ENCODE measurements at regions not wholly inside any gene's neighbourhood (a gene's known extent, or its start where the extent isn't known, plus 50 kb on each side); places are given as distances from the start of the nearest gene placed in this dataset.

- Histone ChIP-seq H3K9ac (ENCODE audit: low read length) (no peak overlapping the region), H3K27me3 (ENCODE audit: insufficient read depth, low read length) (no peaks in the 10 kb centered on the region), H3K9me3 (ENCODE audit: low read length) (no peaks in the 10 kb centered on the region), H2AFZ (ENCODE audit: low read length) (no peak overlapping the region), H3K79me2 (ENCODE audit: insufficient read depth, low read length) (no peaks in the 10 kb centered on the region), H4K20me1 (ENCODE audit: insufficient read depth, low read length) (no peaks in the 10 kb centered on the region), H3K4me3 (ENCODE audit: low read depth, low read length, poor library complexity, severe bottlenecking) (no peak overlapping the region), H3F3A (ENCODE audit: insufficient read depth, low read length) (no peaks in the 10 kb centered on the region), H3K4me1 (ENCODE audit: insufficient read depth, low read length, severe bottlenecking) (no peaks in the 10 kb centered on the region), H3K9me2 (ENCODE audit: low read depth, low read length) (no peaks in the 10 kb centered on the region), H3K4me2 (ENCODE audit: low read length) (no peak overlapping the region), H3K27ac (ENCODE audit: low read depth, low read length, poor library complexity, severe bottlenecking) (no peak overlapping the region), H3K36me3 (ENCODE audit: insufficient read depth, low read length) (no peaks in the 10 kb centered on the region)
- TF ChIP-seq CTCF (IDR thresholded peaks at IDR 0.05; ENCODE audit: low read length), result no peak
- no peak for TF ChIP-seq EZH2 (IDR thresholded peaks at IDR 0.05; ENCODE audit: borderline replicate concordance, low read length)
Observed at GRCh38 chr12:28974883-28975282, 174.2 kb upstream of the FAR2 start.

DNA sequence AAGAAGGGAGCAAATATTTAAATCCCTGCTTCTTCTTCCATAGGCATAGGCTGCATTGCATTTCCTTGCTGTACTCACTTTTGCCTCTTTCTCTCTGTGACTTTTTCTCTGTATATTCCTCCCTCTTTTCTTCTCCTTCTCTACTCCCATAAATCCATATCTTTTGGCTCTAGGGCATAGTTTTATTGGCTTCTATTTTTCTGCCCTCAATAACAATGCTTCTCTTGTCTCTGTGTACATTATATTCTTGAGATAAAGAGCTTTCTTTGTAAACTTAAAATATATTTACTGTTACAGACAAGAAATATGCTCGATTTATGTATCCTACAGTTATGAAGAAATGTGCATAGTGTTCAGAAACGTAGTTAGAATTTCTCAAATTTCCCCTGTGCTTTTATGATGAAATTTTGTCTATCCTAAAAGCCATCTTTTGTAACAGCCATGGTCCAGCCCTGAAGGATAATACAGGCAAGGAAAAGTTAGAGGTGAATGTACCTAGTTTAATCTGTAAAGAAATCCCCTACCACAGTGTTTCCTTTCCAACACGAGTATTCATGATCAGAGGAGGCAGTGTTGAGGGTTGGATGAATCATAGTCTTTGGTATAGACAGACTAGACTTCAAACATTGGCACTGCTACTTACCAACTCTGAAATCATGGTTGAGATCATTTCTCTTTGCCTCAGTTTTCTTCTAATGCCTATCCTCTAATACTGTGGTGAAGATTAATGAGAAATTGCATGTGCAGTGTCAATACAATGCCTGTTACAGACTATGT, 173.3 kb upstream of the FAR2 start:
- no peaks in the 10 kb centered on the region for H4K20me1 ChIP-seq (ENCODE audit: insufficient read depth, low read length)
- TF ChIP-seq EZH2 (IDR thresholded peaks at IDR 0.05; ENCODE audit: borderline replicate concordance, low read length) (no peak), CTCF (IDR thresholded peaks at IDR 0.05; ENCODE audit: low read length) (no peak)
- no peak overlapping the region for H3K27ac ChIP-seq (ENCODE audit: low read depth, low read length, poor library complexity, severe bottlenecking)

GRCh38 chr12:28980436-28980835, 168.6 kb upstream of the FAR2 start:
- Histone ChIP-seq H3K27ac (ENCODE audit: low read depth, low read length, poor library complexity, severe bottlenecking) (no peak overlapping the region), H4K20me1 (ENCODE audit: insufficient read depth, low read length) (no peaks in the 10 kb centered on the region), H3K4me3 (ENCODE audit: low read depth, low read length, poor library complexity, severe bottlenecking) (no peak overlapping the region), H3K79me2 (ENCODE audit: insufficient read depth, low read length) (no peaks in the 10 kb centered on the region), H3K9me3 (ENCODE audit: low read length) (no peaks in the 10 kb centered on the region), H3K36me3 (ENCODE audit: insufficient read depth, low read length) (no peaks in the 10 kb centered on the region), H3K9ac (ENCODE audit: low read length) (no peak overlapping the region), H3K27me3 (ENCODE audit: insufficient read depth, low read length) (no peaks in the 10 kb centered on the region), H3K9me2 (ENCODE audit: low read depth, low read length) (no peaks in the 10 kb centered on the region), H2AFZ (ENCODE audit: low read length) (no peak overlapping the region), H3K4me2 (ENCODE audit: low read length) (no peak overlapping the region), H3F3A (ENCODE audit: insufficient read depth, low read length) (no peaks in the 10 kb centered on the region), H3K4me1 (ENCODE audit: insufficient read depth, low read length, severe bottlenecking) (no peaks in the 10 kb centered on the region)
- no peak for TF ChIP-seq EZH2 (IDR thresholded peaks at IDR 0.05; ENCODE audit: borderline replicate concordance, low read length)
- TF ChIP-seq CTCF (IDR thresholded peaks at IDR 0.05; ENCODE audit: low read length), result no peak

More for the DNA sequence above, 173.3 kb upstream of the FAR2 start:
- Histone ChIP-seq H3K9ac (ENCODE audit: low read length) (no peak overlapping the region), H3F3A (ENCODE audit: insufficient read depth, low read length) (no peaks in the 10 kb centered on the region), H3K4me2 (ENCODE audit: low read length) (no peak overlapping the region), H3K9me3 (ENCODE audit: low read length) (no peaks in the 10 kb centered on the region), H3K4me3 (ENCODE audit: low read depth, low read length, poor library complexity, severe bottlenecking) (no peak overlapping the region), H3K36me3 (ENCODE audit: insufficient read depth, low read length) (no peaks in the 10 kb centered on the region), H3K79me2 (ENCODE audit: insufficient read depth, low read length) (no peaks in the 10 kb centered on the region), H3K9me2 (ENCODE audit: low read depth, low read length) (no peaks in the 10 kb centered on the region), H3K27me3 (ENCODE audit: insufficient read depth, low read length) (no peaks in the 10 kb centered on the region), H2AFZ (ENCODE audit: low read length) (no peak overlapping the region), H3K4me1 (ENCODE audit: insufficient read depth, low read length, severe bottlenecking) (no peaks in the 10 kb centered on the region)
